Cardiac muscle cell (in vitro differentiated cells and primary cell): ENCODE measurements at regions not wholly inside any gene's neighbourhood (a gene's known extent, or its start where the extent isn't known, plus 50 kb on each side); places are given as distances from the start of the nearest gene placed in this dataset.
A peak's percentile ranks its signal among the peaks of the same experiment; 100 is the strongest.

ENCODE experiments used
- DNase-seq, 2 donors: peaks; one replicate each; pipeline versions ENCODE4 v3.0.0 to v3.0.0-alpha.2; 2010 to 2017; ENCODE audit warnings: low read depth in 1 of 2, low spot score in 1 of 2
- H3K27ac ChIP-seq: fragments of 200-600 bp; sonication (generic); 2 replicates; pipeline ENCODE4 v1.5.1; 2016
- H3K27me3 ChIP-seq: fragments of 200-600 bp; sonication (generic); 2 replicates; pipeline ENCODE4 v1.6.0; 2016; ENCODE audit warnings: control low read depth
- H3K36me3 ChIP-seq: fragments of 200-600 bp; sonication (generic); 2 replicates; pipeline ENCODE4 v1.5.1; 2016; ENCODE audit warnings: control low read depth
- H3K4me1 ChIP-seq: fragments of 200-600 bp; sonication (generic); 2 replicates; pipeline ENCODE4 v1.8.1; 2017; ENCODE audit warnings: low read depth, mild to moderate bottlenecking, mixed run types
- H3K4me3 ChIP-seq: fragments of 200-600 bp; sonication (generic); 2 replicates; pipeline ENCODE4 v1.5.1; 2016; ENCODE audit warnings: mild to moderate bottlenecking
- H3K9me3 ChIP-seq: fragments of 200-600 bp; sonication (generic); 2 replicates; pipeline ENCODE4 v1.5.1; 2017; ENCODE audit warnings: low read depth, mild to moderate bottlenecking, control low read depth
- CTCF ChIP-seq: IDR thresholded peaks from 2 replicates; pipeline ENCODE4 v1.5.1; 2012; ENCODE audit warnings: low read depth, mild to moderate bottlenecking, low read length

- Histone ChIP-seq H3K27ac (no peak overlapping the region), H3K27me3 (no peaks in the 10 kb centered on the region), H3K4me3 (no peak overlapping the region), H3K9me3 (no peaks in the 10 kb centered on the region), H3K36me3 (no peaks in the 10 kb centered on the region), H3K4me1 (peaks cover 5% of the 10 kb centered on the region)
- TF ChIP-seq CTCF = peak; percentile 65
- DNase-seq = peak; percentile 47 to 54
Observed at GRCh38 chr18:59067873-59068272, 71.8 kb upstream of the SEC11C start.

GRCh38 chr18:59068276-59069071 lies 71.2 kb upstream of the SEC11C start:
- no peaks in the 10 kb centered on the region for H3K27me3 ChIP-seq
- TF ChIP-seq CTCF = no peak
- DNase-seq = no peak
- no peaks in the 10 kb centered on the region for H3K36me3 ChIP-seq
- H3K4me1 ChIP-seq = peaks cover 3% of the 10 kb centered on the region
- no peak overlapping the region for H3K4me3 ChIP-seq
- no peak overlapping the region for H3K27ac ChIP-seq
- no peaks in the 10 kb centered on the region for H3K9me3 ChIP-seq

GRCh38 chr18:59070181-59070912 lies 69.3 kb upstream of the SEC11C start:
- H3K27me3 ChIP-seq = no peaks in the 10 kb centered on the region
- TF ChIP-seq CTCF = peak; percentile 94
- H3K4me3 ChIP-seq = no peak overlapping the region
- H3K36me3 ChIP-seq = no peaks in the 10 kb centered on the region
- DNase-seq = peak; percentile 80 to 91
- H3K9me3 ChIP-seq = no peaks in the 10 kb centered on the region
- H3K27ac ChIP-seq = no peak overlapping the region
- H3K4me1 ChIP-seq = no peaks in the 10 kb centered on the region

GRCh38 chr18:59072727-59073421 lies 66.8 kb upstream of the SEC11C start:
- no peak for TF ChIP-seq CTCF
- no peaks in the 10 kb centered on the region for H3K36me3 ChIP-seq
- H3K4me1 ChIP-seq = no peaks in the 10 kb centered on the region
- H3K27ac ChIP-seq = no peak overlapping the region
- no peak for DNase-seq
- H3K27me3 ChIP-seq = peaks cover 6% of the 10 kb centered on the region
- no peaks in the 10 kb centered on the region for H3K9me3 ChIP-seq
- H3K4me3 ChIP-seq = no peak overlapping the region

GRCh38 chr18:59075923-59076322 lies 63.8 kb upstream of the SEC11C start:
- no peak for TF ChIP-seq CTCF
- peaks cover 12% of the 10 kb centered on the region for H3K27me3 ChIP-seq

More at GRCh38 chr18:59075923-59076322, 63.8 kb upstream of the SEC11C start:
- Histone ChIP-seq H3K4me1 (no peaks in the 10 kb centered on the region), H3K4me3 (no peak overlapping the region), H3K36me3 (no peaks in the 10 kb centered on the region), H3K27ac (no peak overlapping the region), H3K9me3 (no peaks in the 10 kb centered on the region)
- DNase-seq = no peak
